Breast epithelium (tissue), 4 donors: ENCODE measurements at regions not wholly inside any gene's neighbourhood (a gene's known extent, or its start where the extent isn't known, plus 50 kb on each side); places are given as distances from the start of the nearest gene placed in this dataset.

Source experiments
- DNase-seq, 2 donors: peaks; one replicate each; pipeline ENCODE4 v3.0.0-alpha.2; 2019; ENCODE audit warnings: low spot score in 2 of 2
- H3K27ac ChIP-seq, 2 donors: fragments of 200-600 bp; sonication (generic) in 1 of 2; one replicate each; pipeline ENCODE4 v1.5.1; 2016 to 2019; ENCODE audit warnings: mild to moderate bottlenecking in 1 of 2
- H3K27me3 ChIP-seq, 2 donors: fragments of 200-600 bp; sonication (generic) in 1 of 2; one replicate each; pipeline versions ENCODE4 v1.5.1 to v1.6.0; 2017 to 2019; ENCODE audit warnings: control low read depth in 1 of 2, mild to moderate bottlenecking in 1 of 2
- H3K36me3 ChIP-seq: fragments of 200-600 bp; one replicate; pipeline ENCODE4 v1.5.1; 2019
- H3K4me1 ChIP-seq, 2 donors: fragments of 200-600 bp; sonication (generic); one replicate each; pipeline ENCODE4 v1.5.1; 2016 to 2019; ENCODE audit warnings: control low read depth in 1 of 2
- H3K4me3 ChIP-seq, 3 donors: fragments of 200-600 bp; sonication (generic); 1 replicate in 2 of 3; 2 replicates in 1 of 3; pipeline ENCODE4 v1.5.1; 2016 to 2019; ENCODE audit warnings: mild to moderate bottlenecking in 3 of 3, moderate library complexity in 2 of 3
- H3K9me3 ChIP-seq, 2 donors: fragments of 200-600 bp; sonication (generic) in 1 of 2; one replicate each; pipeline ENCODE4 v1.5.1; 2016 to 2019; ENCODE audit warnings: control low read depth in 1 of 2
- POLR2A ChIP-seq: fragments of 450-650 bp; IDR thresholded peaks from one replicate; pipeline ENCODE4 v1.6.1; 2016; ENCODE audit warnings: antibody characterized with exemption, mild to moderate bottlenecking, moderate library complexity
- POLR2AphosphoS5 ChIP-seq, 3 donors: sonication (generic); formaldehyde crosslinking; IDR thresholded peaks; one replicate each; pipeline ENCODE4 v1.6.1; 2017; ENCODE audit warnings: antibody characterized with exemption in 3 of 3
- intact Hi-C: fragments of 100-400 bp; cut with DNase I; formaldehyde crosslinking; loops from one replicate; pipeline ENCODE4 v1.15.1; 2023; ENCODE audit warnings: low total_unique reads
- TF ChIP-seq, protein P1 (sequence below), 3 donors: fragments of 450-650 bp; IDR thresholded peaks; one replicate each; pipeline ENCODE4 v1.5.1; 2016 to 2017; ENCODE audit warnings: antibody characterized with exemption in 3 of 3, mild to moderate bottlenecking in 3 of 3, moderate library complexity in 3 of 3

DNA sequence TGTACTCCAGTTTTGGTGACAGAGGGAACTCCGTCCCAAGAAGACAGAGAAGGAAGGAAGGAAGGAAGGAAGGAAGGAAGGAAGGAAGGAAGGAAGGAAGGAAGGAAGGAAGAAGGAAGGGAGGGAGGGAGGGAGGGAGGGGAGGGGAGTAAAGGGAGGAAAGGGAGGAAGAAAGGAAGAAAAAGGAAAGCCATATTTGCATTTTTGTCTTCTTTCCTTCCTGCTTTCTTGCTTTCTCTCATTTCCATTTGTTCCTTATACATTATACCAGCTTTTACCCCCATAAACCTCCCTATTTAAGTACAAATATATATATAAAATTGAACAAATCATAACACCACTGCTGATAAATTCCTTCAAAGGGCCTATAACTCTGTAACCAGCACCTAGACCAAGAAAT, 151.8 kb downstream of the SMC2 start:
- no peak for DNase-seq
- Histone ChIP-seq H3K27ac (no peak overlapping the region), H3K27me3 (no peaks in the 10 kb centered on the region), H3K4me1 (no peaks in the 10 kb centered on the region), H3K36me3 (no peaks in the 10 kb centered on the region), H3K4me3 (no peak overlapping the region), H3K9me3 (no peaks in the 10 kb centered on the region)
- intact Hi-C loops, result no loop called here
- no peak for TF ChIP-seq POLR2AphosphoS5 (IDR thresholded peaks at IDR 0.05)
- TF ChIP-seq, protein P1, sequence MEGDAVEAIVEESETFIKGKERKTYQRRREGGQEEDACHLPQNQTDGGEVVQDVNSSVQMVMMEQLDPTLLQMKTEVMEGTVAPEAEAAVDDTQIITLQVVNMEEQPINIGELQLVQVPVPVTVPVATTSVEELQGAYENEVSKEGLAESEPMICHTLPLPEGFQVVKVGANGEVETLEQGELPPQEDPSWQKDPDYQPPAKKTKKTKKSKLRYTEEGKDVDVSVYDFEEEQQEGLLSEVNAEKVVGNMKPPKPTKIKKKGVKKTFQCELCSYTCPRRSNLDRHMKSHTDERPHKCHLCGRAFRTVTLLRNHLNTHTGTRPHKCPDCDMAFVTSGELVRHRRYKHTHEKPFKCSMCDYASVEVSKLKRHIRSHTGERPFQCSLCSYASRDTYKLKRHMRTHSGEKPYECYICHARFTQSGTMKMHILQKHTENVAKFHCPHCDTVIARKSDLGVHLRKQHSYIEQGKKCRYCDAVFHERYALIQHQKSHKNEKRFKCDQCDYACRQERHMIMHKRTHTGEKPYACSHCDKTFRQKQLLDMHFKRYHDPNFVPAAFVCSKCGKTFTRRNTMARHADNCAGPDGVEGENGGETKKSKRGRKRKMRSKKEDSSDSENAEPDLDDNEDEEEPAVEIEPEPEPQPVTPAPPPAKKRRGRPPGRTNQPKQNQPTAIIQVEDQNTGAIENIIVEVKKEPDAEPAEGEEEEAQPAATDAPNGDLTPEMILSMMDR (IDR thresholded peaks at IDR 0.05), result no peak
- TF ChIP-seq POLR2A, result no peak

DNA sequence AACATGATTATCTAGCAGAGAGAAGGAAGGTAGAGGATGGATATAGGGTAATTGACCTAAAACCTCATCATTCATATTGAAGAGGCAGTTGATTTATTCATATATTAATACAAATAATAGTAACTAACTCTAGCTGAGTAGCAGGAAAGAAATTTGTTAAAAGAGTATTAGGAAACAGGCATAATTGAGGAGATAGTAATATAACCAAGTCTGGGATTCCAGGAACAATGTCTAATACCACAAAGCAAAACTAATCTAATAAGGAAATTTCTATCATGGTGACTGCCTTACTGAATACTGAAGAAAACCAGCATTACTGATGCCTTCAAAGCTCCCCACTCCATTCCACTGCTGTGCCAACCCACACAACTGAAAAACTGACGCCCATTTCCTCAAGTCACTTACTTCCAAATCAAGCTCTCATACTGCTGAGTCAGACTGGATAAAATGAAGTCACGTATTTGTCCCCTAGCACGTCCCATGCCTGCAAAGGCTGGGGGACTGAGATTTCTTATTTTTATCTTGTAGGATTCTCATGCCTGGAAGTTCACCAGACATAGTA, 153.9 kb downstream of the SMC2 start:
- Histone ChIP-seq H3K27me3 (no peaks in the 10 kb centered on the region), H3K4me1 (no peaks in the 10 kb centered on the region), H3K27ac (no peak overlapping the region), H3K9me3 (peaks cover 0 to 5% of the 10 kb centered on the region in 2 donors), H3K4me3 (no peak overlapping the region), H3K36me3 (no peaks in the 10 kb centered on the region)
- intact Hi-C loops, result no loop called here
- no peak for DNase-seq
- TF ChIP-seq POLR2AphosphoS5 (IDR thresholded peaks at IDR 0.05), result no peak
- TF ChIP-seq, protein P1 (IDR thresholded peaks at IDR 0.05), result no peak
- TF ChIP-seq POLR2A, result no peak

DNA sequence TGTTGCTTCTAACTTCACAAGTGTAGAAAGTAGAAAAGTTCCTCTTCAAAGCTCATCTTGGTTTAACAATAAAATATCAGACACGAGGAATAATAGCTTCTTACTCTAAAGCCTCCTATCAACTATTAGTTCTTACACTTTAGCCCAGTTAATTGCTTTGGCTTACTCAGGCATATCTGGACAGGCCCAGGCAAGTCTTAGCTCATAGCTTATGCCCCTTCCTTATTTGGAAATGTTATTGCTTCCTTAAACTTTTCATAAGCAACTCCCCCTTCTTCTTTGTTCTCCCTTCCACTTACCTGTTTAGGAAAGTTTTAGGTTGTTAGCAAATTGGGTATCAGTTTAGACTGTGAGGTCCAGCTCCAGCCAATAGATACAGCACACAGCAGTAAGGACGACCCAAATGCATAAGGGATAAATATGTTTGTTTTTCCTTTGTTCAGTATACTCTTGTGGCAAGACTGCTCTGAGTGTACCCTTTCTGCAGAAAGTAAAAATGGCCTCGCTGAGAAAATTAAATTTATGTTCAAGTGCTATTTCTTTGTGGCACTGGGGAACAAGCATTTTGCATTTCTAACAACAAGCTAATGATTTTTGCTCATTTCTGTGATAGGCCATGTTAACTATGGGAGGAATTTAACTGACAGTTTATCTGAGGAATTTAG, 162.1 kb downstream of the SMC2 start:
- no peak for DNase-seq
- H3K27ac ChIP-seq, result no peak overlapping the region
- H3K9me3 ChIP-seq, result peaks cover 0 to 12% of the 10 kb centered on the region in 2 donors
- H3K4me3 ChIP-seq, result no peak overlapping the region
- TF ChIP-seq POLR2AphosphoS5 (IDR thresholded peaks at IDR 0.05) (no peak), POLR2A (no peak)
- TF ChIP-seq, protein P1 (IDR thresholded peaks at IDR 0.05), result no peak
- H3K36me3 ChIP-seq, result no peaks in the 10 kb centered on the region
- no peaks in the 10 kb centered on the region for H3K4me1 ChIP-seq
- no peaks in the 10 kb centered on the region for H3K27me3 ChIP-seq
- intact Hi-C loops, result no loop called here

DNA sequence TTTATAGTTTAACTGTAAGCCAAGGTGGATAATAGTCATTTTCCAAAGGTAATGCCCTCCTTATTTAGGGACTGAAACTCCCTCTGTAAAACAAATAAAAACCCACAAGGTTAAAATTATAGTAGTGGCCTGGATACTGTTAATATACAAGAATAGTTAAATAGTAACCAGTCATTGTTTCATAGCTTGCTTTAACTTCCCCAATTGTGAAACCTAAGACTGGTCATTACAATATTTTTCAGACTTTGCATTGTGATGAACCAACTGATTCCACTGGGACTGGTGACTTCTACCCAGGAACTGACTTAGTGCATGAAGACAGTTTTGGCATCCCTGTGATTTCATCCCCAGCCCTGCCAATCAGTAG, 162.6 kb downstream of the SMC2 start:
- intact Hi-C loops, result no loop called here
- H3K4me1 ChIP-seq, result no peaks in the 10 kb centered on the region
- H3K27ac ChIP-seq, result no peak overlapping the region
- peaks cover 0 to 12% of the 10 kb centered on the region in 2 donors for H3K9me3 ChIP-seq
- DNase-seq, result no peak
- H3K27me3 ChIP-seq, result no peaks in the 10 kb centered on the region
- TF ChIP-seq POLR2AphosphoS5 (IDR thresholded peaks at IDR 0.05), result no peak
- H3K36me3 ChIP-seq, result no peaks in the 10 kb centered on the region
- H3K4me3 ChIP-seq, result no peak overlapping the region

DNA sequence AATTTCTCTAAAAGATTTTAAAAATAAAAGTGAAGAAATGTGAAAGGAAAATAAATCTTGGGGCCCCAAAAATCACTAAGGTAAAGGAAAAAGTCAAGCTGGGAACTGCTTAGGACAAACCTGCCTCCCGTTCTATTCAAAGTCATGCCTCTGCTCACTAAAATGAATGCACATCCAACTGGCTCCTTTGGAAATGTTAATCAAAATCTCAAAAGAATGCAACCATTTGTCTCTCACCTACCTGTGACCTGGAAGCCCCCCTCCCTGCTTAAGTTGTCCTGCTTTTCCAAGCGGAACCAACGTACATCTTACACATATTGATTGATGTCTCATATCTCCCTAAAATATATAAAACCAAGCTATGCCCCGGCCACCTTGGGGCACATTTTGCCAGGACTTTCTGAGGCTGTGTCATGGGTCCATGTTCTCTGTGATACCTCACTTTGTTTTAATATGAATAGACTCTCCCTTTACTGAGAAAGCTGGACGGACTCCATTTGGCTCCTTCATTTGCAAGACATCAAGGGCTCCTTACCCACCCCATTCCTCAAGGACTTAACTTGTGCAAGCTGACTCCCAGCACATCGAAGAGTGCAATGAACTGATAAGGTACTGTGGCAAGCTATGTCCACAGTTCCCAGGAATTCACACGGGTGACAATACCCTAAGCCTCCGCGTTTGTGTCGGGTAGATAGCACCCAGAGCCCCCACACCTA, 164.3 kb downstream of the SMC2 start:
- DNase-seq, result no peak
- Histone ChIP-seq H3K4me3 (no peak overlapping the region), H3K36me3 (no peaks in the 10 kb centered on the region), H3K9me3 (peaks cover 0 to 2% of the 10 kb centered on the region in 2 donors), H3K4me1 (no peaks in the 10 kb centered on the region), H3K27ac (no peak overlapping the region), H3K27me3 (no peaks in the 10 kb centered on the region)
- no peak for TF ChIP-seq POLR2AphosphoS5 (IDR thresholded peaks at IDR 0.05)
- TF ChIP-seq POLR2A, result no peak
- TF ChIP-seq, protein P1 (IDR thresholded peaks at IDR 0.05), result no peak
- intact Hi-C loops, result no loop called here
